PC-3 (cell line): ENCODE measurements at regions not wholly inside any gene's neighbourhood (a gene's known extent, or its start where the extent isn't known, plus 50 kb on each side); places are given as distances from the start of the nearest gene placed in this dataset.

Source experiments
- ATAC-seq: fragments of 200-7000 bp; cut with Tn5 transposase; 2 replicates; pipeline ENCODE4 v1.9.1; 2020; ENCODE audit warnings: mild to moderate bottlenecking, moderate library complexity
- BruUV-seq: library from RNA; stranded (reverse); fragments of 400-500 nt; replicated peaks from 2 replicates; lab custom pipeline; 2021; lab: Mats Ljungman, UMichigan
- CTCF ChIA-PET: fragments of 300-600 bp; sonication (Branson Sonifier 250); formaldehyde crosslinking; loops from one replicate; lab custom pipeline; 2022; ENCODE audit warnings: antibody characterized with exemption; lab: Charles Lee
- POLR2A ChIA-PET: fragments of 300-600 bp; sonication (Branson Sonifier 250); formaldehyde crosslinking; loops from one replicate; lab custom pipeline; 2022; ENCODE audit warnings: antibody characterized with exemption; ENCODE audit not compliant: unreplicated experiment; lab: Charles Lee
- DNase-seq: peaks from one replicate; pipeline ENCODE4 v3.0.0-alpha.2; 2015
- H2AFZ ChIP-seq: fragments of 300-600 bp; sonication (generic); 2 replicates; pipeline ENCODE4 v1.6.0; 2016; ENCODE audit warnings: antibody characterized with exemption, low read length
- H3F3A ChIP-seq: fragments of 300-600 bp; sonication (generic); one replicate; pipeline ENCODE4 v1.6.0; 2017; ENCODE audit warnings: antibody characterized with exemption, low read length, control low read depth, mild to moderate bottlenecking; ENCODE audit not compliant: unreplicated experiment
- H3K27ac ChIP-seq: fragments of 300-600 bp; sonication (generic); 2 replicates; pipeline ENCODE4 v1.5.1; 2016; ENCODE audit warnings: mild to moderate bottlenecking, low read length
- H3K27me3 ChIP-seq: fragments of 300-600 bp; sonication (generic); 2 replicates; pipeline ENCODE4 v1.6.1; 2016; ENCODE audit warnings: low read length, mixed read lengths
- H3K36me3 ChIP-seq: fragments of 300-600 bp; sonication (generic); 2 replicates; pipeline ENCODE4 v1.6.1; 2016; ENCODE audit warnings: low read depth, mixed run types, low read length, mixed read lengths
- H3K4me1 ChIP-seq: fragments of 300-600 bp; sonication (generic); 2 replicates; pipeline ENCODE4 v1.5.1; 2016; ENCODE audit warnings: low read length; ENCODE audit not compliant: insufficient read depth
- H3K4me2 ChIP-seq: fragments of 300-600 bp; sonication (generic); 2 replicates; pipeline ENCODE4 v1.6.0; 2016; ENCODE audit warnings: low read length
- H3K4me3 ChIP-seq: fragments of 300-600 bp; sonication (generic); 2 replicates; pipeline ENCODE4 v1.5.1; 2016; ENCODE audit warnings: mild to moderate bottlenecking, low read length, mixed read lengths
- H3K79me2 ChIP-seq: fragments of 300-600 bp; sonication (generic); 2 replicates; pipeline ENCODE4 v1.6.1; 2017; ENCODE audit warnings: low read length, mixed read lengths
- H3K9ac ChIP-seq: fragments of 300-600 bp; sonication (generic); 2 replicates; pipeline ENCODE4 v1.6.0; 2016; ENCODE audit warnings: mild to moderate bottlenecking, low read length
- H3K9me2 ChIP-seq: fragments of 300-600 bp; sonication (generic); replicated peaks from 2 replicates; pipeline ENCODE4 v1.6.1; 2016; ENCODE audit warnings: mixed run types, low read length, mixed read lengths
- H3K9me3 ChIP-seq: fragments of 300-600 bp; sonication (generic); 2 replicates; pipeline ENCODE4 v1.6.1; 2016; ENCODE audit warnings: low read length, mixed read lengths
- H4K20me1 ChIP-seq: fragments of 300-600 bp; sonication (generic); 2 replicates; pipeline ENCODE4 v1.6.1; 2016; ENCODE audit warnings: low read length, mixed read lengths
- CTCF ChIP-seq: fragments of 300-600 bp; sonication (generic); conservative IDR thresholded peaks from 2 replicates; pipeline ENCODE4 v1.5.1; 2017; ENCODE audit warnings: antibody characterized with exemption, low read depth, mild to moderate bottlenecking, low read length
- EZH2 ChIP-seq: fragments of 300-600 bp; sonication (generic); IDR thresholded peaks from one replicate; pipeline ENCODE4 v1.6.1; 2017; ENCODE audit warnings: antibody characterized with exemption, mild to moderate bottlenecking, low read length; ENCODE audit not compliant: unreplicated experiment
- EZH2phosphoT487 ChIP-seq: fragments of 300-600 bp; sonication (generic); IDR thresholded peaks from 2 replicates; pipeline ENCODE4 v1.6.1; 2018; ENCODE audit warnings: mild to moderate bottlenecking, antibody characterized with exemption, low read length, borderline replicate concordance
- intact Hi-C: fragments of 100-400 bp; cut with micrococcal nuclease; formaldehyde crosslinking; loops from 2 replicates; pipeline ENCODE4 v1.9.0; 2023

- Histone ChIP-seq H3K9me3 (no peaks in the 10 kb centered on the region), H3K36me3 (no peaks in the 10 kb centered on the region), H2AFZ (no peak overlapping the region), H3K27ac (peak overlapping the region; percentile 30), H4K20me1 (no peaks in the 10 kb centered on the region), H3K27me3 (no peaks in the 10 kb centered on the region), H3K4me3 (no peak overlapping the region), H3K9ac (no peak overlapping the region), H3K4me1 (peaks cover 19% of the 10 kb centered on the region; the same call in 1 of the 2 replicates), H3K4me2 (peak overlapping the region; percentile 34), H3K79me2 (no peaks in the 10 kb centered on the region), H3F3A (no peaks in the 10 kb centered on the region), H3K9me2 (no peaks in the 10 kb centered on the region)
- DNase-seq (peak; percentile 71), ATAC-seq (peak; percentile 72)
- ChIA-PET POLR2A (interaction anchor here (0.6 kb wide), 1 partner anchor 170 kb away, joined by 5 read pairs; no protein-coding TSS in a partner anchor), CTCF (no interaction called here)
- intact Hi-C loops: no loop called here
- no TSS peak for BruUV-seq
- TF ChIP-seq EZH2 (no peak), CTCF (no peak), EZH2phosphoT487 (no peak)
Measured at GRCh38 chr5:68456756-68457217, 241.2 kb downstream of the PIK3R1 start.

GRCh38 chr5:68457285-68457684 lies 241.7 kb downstream of the PIK3R1 start:
- Histone ChIP-seq H2AFZ (no peak overlapping the region), H4K20me1 (no peaks in the 10 kb centered on the region), H3K27ac (no peak overlapping the region), H3K36me3 (no peaks in the 10 kb centered on the region), H3K79me2 (no peaks in the 10 kb centered on the region), H3K27me3 (no peaks in the 10 kb centered on the region), H3K9ac (no peak overlapping the region), H3K4me2 (peak overlapping the region; percentile 34; the same call in 1 of the 2 replicates), H3K9me2 (no peaks in the 10 kb centered on the region), H3K4me3 (no peak overlapping the region), H3F3A (no peaks in the 10 kb centered on the region), H3K4me1 (peaks cover 19% of the 10 kb centered on the region; the same call in 1 of the 2 replicates), H3K9me3 (no peaks in the 10 kb centered on the region)
- no TSS peak for BruUV-seq
- intact Hi-C loops: no loop called here
- no peak for ATAC-seq
- DNase-seq: no peak
- ChIA-PET POLR2A (no interaction called here), CTCF (no interaction called here)
- TF ChIP-seq EZH2phosphoT487 (no peak), CTCF (no peak), EZH2 (no peak)

- no TSS peak for BruUV-seq
- Histone ChIP-seq H3K9me3 (no peaks in the 10 kb centered on the region), H3K4me1 (peaks cover 19% of the 10 kb centered on the region; the same call in 1 of the 2 replicates), H4K20me1 (no peaks in the 10 kb centered on the region), H3K9ac (no peak overlapping the region), H2AFZ (no peak overlapping the region), H3K4me2 (no peak overlapping the region), H3K4me3 (no peak overlapping the region), H3K27ac (no peak overlapping the region), H3K79me2 (no peaks in the 10 kb centered on the region), H3F3A (no peaks in the 10 kb centered on the region), H3K9me2 (no peaks in the 10 kb centered on the region), H3K27me3 (no peaks in the 10 kb centered on the region), H3K36me3 (no peaks in the 10 kb centered on the region)
- intact Hi-C loops: no loop called here
- ATAC-seq (no peak), DNase-seq (no peak)
- no peak for TF ChIP-seq CTCF
- TF ChIP-seq EZH2: no peak
- POLR2A ChIA-PET: no interaction called here
- CTCF ChIA-PET: no interaction called here
Measured at GRCh38 chr5:68458416-68459021, 243.0 kb downstream of the PIK3R1 start.
